H9 (cell line): ENCODE measurements at regions not wholly inside any gene's neighbourhood (a gene's known extent, or its start where the extent isn't known, plus 50 kb on each side); places are given as distances from the start of the nearest gene placed in this dataset.

Experiments
- DNase-seq: peaks from one replicate; pipeline ENCODE4 v3.0.0-alpha.2; 2017
- H2AFZ ChIP-seq: one replicate; pipeline ENCODE4 v1.6.1; 2013; ENCODE audit warnings: mild to moderate bottlenecking, low read length, control low read depth, moderate library complexity
- H2AK5ac ChIP-seq: 2 replicates; pipeline ENCODE4 v1.6.1; 2013; ENCODE audit warnings: low read length, control low read depth, mixed read lengths; ENCODE audit not compliant: insufficient read length
- H2BK120ac ChIP-seq: one replicate; pipeline ENCODE4 v1.6.1; 2013; ENCODE audit warnings: low read depth, mild to moderate bottlenecking, low read length, control low read depth, inconsistent platforms; ENCODE audit not compliant: poor library complexity, severe bottlenecking
- H2BK12ac ChIP-seq: 2 replicates; pipeline ENCODE4 v1.6.1; 2013; ENCODE audit warnings: low read length, control low read depth, mixed read lengths, low read depth; ENCODE audit not compliant: insufficient read length
- H2BK15ac ChIP-seq: 2 replicates; pipeline ENCODE4 v1.6.1; 2013; ENCODE audit warnings: low read depth, low read length, control low read depth
- H2BK20ac ChIP-seq: one replicate; pipeline ENCODE4 v1.6.1; 2013; ENCODE audit warnings: low read depth, mild to moderate bottlenecking, low read length, control low read depth, inconsistent platforms; ENCODE audit not compliant: poor library complexity, severe bottlenecking
- H2BK5ac ChIP-seq: 2 replicates; pipeline ENCODE4 v1.6.1; 2013; ENCODE audit warnings: low read length, control low read depth, mixed read lengths; ENCODE audit not compliant: insufficient read length
- H3K14ac ChIP-seq: 2 replicates; pipeline ENCODE4 v1.6.1; 2013; ENCODE audit warnings: low read length, control low read depth; ENCODE audit not compliant: insufficient read depth
- H3K18ac ChIP-seq: 2 replicates; pipeline ENCODE4 v1.6.1; 2013; ENCODE audit warnings: low read depth, mild to moderate bottlenecking, mixed read lengths, low read length, control low read depth; ENCODE audit not compliant: insufficient read length
- H3K23ac ChIP-seq: 2 replicates; pipeline ENCODE4 v1.6.1; 2013; ENCODE audit warnings: low read length, control low read depth, mixed read lengths, low read depth; ENCODE audit not compliant: insufficient read length
- H3K23me2 ChIP-seq: 2 replicates; pipeline ENCODE4 v1.6.1; 2013; ENCODE audit warnings: low read depth, mild to moderate bottlenecking, mixed read lengths, low read length, control low read depth; ENCODE audit not compliant: insufficient read length, poor library complexity, severe bottlenecking
- H3K27ac ChIP-seq: 2 replicates; pipeline ENCODE4 v1.5.1; 2013; ENCODE audit warnings: low read length, control low read depth, mixed read lengths, low read depth; ENCODE audit not compliant: insufficient read length
- H3K27me3 ChIP-seq: 2 replicates; pipeline ENCODE4 v1.6.1; 2013; ENCODE audit warnings: low read length, control low read depth, inconsistent platforms; ENCODE audit not compliant: insufficient read depth
- H3K4ac ChIP-seq: 2 replicates; pipeline ENCODE4 v1.6.1; 2013; ENCODE audit warnings: low read depth, mild to moderate bottlenecking, control low read depth, inconsistent platforms, low read length, moderate library complexity
- H3K4me1 ChIP-seq: 2 replicates; pipeline ENCODE4 v1.6.1; 2013; ENCODE audit warnings: low read length, control low read depth, inconsistent platforms; ENCODE audit not compliant: insufficient read depth
- H3K4me2 ChIP-seq: 2 replicates; pipeline ENCODE4 v1.6.1; 2013; ENCODE audit warnings: low read length, control low read depth, mixed read lengths; ENCODE audit not compliant: insufficient read length, insufficient read depth
- H3K56ac ChIP-seq: 2 replicates; pipeline ENCODE4 v1.6.1; 2013; ENCODE audit warnings: low read depth, mild to moderate bottlenecking, mixed read lengths, low read length, control low read depth; ENCODE audit not compliant: insufficient read length
- H3K79me1 ChIP-seq: 2 replicates; pipeline ENCODE4 v1.6.1; 2013; ENCODE audit warnings: low read depth, mild to moderate bottlenecking, moderate library complexity, low read length, control low read depth, inconsistent platforms; ENCODE audit not compliant: insufficient read depth, poor library complexity, severe bottlenecking
- H3K79me2 ChIP-seq: 2 replicates; pipeline ENCODE4 v1.6.1; 2013; ENCODE audit warnings: low read length, control low read depth, inconsistent platforms; ENCODE audit not compliant: insufficient read depth
- H3K9ac ChIP-seq: 2 replicates; pipeline ENCODE4 v1.6.1; 2013; ENCODE audit warnings: low read length, control low read depth, mixed read lengths; ENCODE audit not compliant: insufficient read length; ENCODE audit errors: extremely low read depth
- H3K9me3 ChIP-seq: one replicate; pipeline ENCODE4 v1.6.1; 2013; ENCODE audit warnings: low read depth, low read length, inconsistent platforms; ENCODE audit not compliant: control insufficient read depth
- H3T11ph ChIP-seq: one replicate; pipeline ENCODE4 v1.6.1; 2013; ENCODE audit warnings: mild to moderate bottlenecking, low read length, control low read depth, inconsistent platforms
- H4K20me1 ChIP-seq: one replicate; pipeline ENCODE4 v1.6.1; 2013; ENCODE audit not compliant: control insufficient read depth, insufficient read length, insufficient read depth
- H4K5ac ChIP-seq: 2 replicates; pipeline ENCODE4 v1.6.1; 2013; ENCODE audit warnings: low read depth, mild to moderate bottlenecking, mixed read lengths, low read length, control low read depth; ENCODE audit not compliant: insufficient read length
- H4K8ac ChIP-seq: replicated peaks from 2 replicates; pipeline ENCODE4 v1.6.1; 2013; ENCODE audit warnings: low read length, control low read depth, mixed read lengths, low read depth; ENCODE audit not compliant: insufficient read length
- H4K91ac ChIP-seq: 2 replicates; pipeline ENCODE4 v1.6.1; 2013; ENCODE audit warnings: low read depth, mild to moderate bottlenecking, moderate library complexity, mixed read lengths, low read length, control low read depth; ENCODE audit not compliant: insufficient read length
- H3K27ac Mint-ChIP-seq, 3 experiments: 2 replicates in 2 of 3; 3 replicates in 1 of 3; pipeline ENCODE4 v1.8.0; 2020 to 2021; ENCODE audit warnings: mixed read lengths in 3 of 3, mild to moderate bottlenecking in 1 of 3, moderate library complexity in 1 of 3
- H3K27me3 Mint-ChIP-seq: 2 replicates; pipeline ENCODE4 v1.8.0; 2021; ENCODE audit warnings: low read depth, mild to moderate bottlenecking, moderate library complexity, mixed read lengths
- H3K36me3 Mint-ChIP-seq, 3 experiments: 2 replicates in 2 of 3; 3 replicates in 1 of 3; pipeline ENCODE4 v1.8.0; 2020 to 2021; ENCODE audit warnings: low read depth in 3 of 3, mixed read lengths in 3 of 3; ENCODE audit not compliant: insufficient read depth in 1 of 3
- H3K4me1 Mint-ChIP-seq, 2 experiments: 2 replicates each; pipeline ENCODE4 v1.8.0; 2020; ENCODE audit warnings: mixed read lengths in 2 of 2
- H3K4me3 Mint-ChIP-seq, 2 experiments: 2 replicates in 1 of 2; 3 replicates in 1 of 2; pipeline ENCODE4 v1.8.0; 2020 to 2021; ENCODE audit warnings: mild to moderate bottlenecking in 2 of 2, mixed read lengths in 2 of 2, moderate library complexity in 1 of 2
- H3K9me3 Mint-ChIP-seq, 2 experiments: 2 replicates in 1 of 2; 3 replicates in 1 of 2; pipeline ENCODE4 v1.8.0; 2020; ENCODE audit warnings: mild to moderate bottlenecking in 2 of 2, mixed read lengths in 2 of 2, moderate library complexity in 1 of 2
- WGBS: extraction: QIAGEN DNeasy Blood & Tissue Kit; methylation state at CpG from one replicate; pipeline ENCODE4 v1.1.7; 2013; ENCODE audit warnings: missing lambda C conversion rate, low lambda C conversion rate, mixed read lengths; ENCODE audit not compliant: insufficient read length; ENCODE audit errors: extremely low coverage; 5-methylcytosine and 5-hydroxymethylcytosine counted together
- TF ChIP-seq, protein P1 (sequence below): fragments of 200-600 bp; sonication (generic); conservative IDR thresholded peaks from 3 replicates; pipeline ENCODE4 v1.8.0; 2021; ENCODE audit warnings: antibody characterized with exemption, mild to moderate bottlenecking

DNA sequence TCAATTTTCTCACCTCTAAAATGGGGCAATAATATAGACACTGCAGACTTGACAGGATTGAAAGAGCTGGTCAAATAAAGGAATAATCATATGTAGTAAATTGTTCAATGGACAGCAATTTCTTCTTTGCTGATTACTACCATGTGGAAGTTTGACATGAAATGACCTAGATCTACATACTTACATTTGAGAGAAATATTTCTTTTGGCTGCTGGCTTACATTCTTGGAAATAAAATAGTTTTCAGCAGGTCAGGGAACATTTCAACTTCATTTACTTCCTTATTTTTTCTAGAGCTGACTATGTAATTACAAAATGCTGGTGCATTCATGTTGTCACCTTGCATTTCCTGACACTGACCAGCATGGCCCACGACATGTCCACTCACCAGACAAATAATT, 294.6 kb upstream of the MIR17HG start:
- no peak overlapping the region for H2BK12ac ChIP-seq
- no peak overlapping the region for H3T11ph ChIP-seq
- no peaks in the 10 kb centered on the region for H3K79me1 ChIP-seq
- WGBS: no CpG with 5 or more reads among the region's 1 CpG
- Mint-ChIP-seq H3K4me3 (no peak overlapping the region), H3K27me3 (no peaks in the 10 kb centered on the region; the same call in 1 of the 2 replicates), H3K27ac (no peak overlapping the region), H3K36me3 (no peaks in the 10 kb centered on the region; a peak in 1 of 7 replicates), H3K9me3 (peaks cover 4 to 7% of the 10 kb centered on the region in 2 experiments; a peak in 3 of 5 replicates), H3K4me1 (peaks cover 0 to 24% of the 10 kb centered on the region in 2 experiments)
- no peak overlapping the region for H3K9ac ChIP-seq
- H4K8ac ChIP-seq: no peak overlapping the region
- H3K14ac ChIP-seq: no peak overlapping the region
- H3K79me2 ChIP-seq: no peaks in the 10 kb centered on the region
- no peak overlapping the region for H3K27ac ChIP-seq
- no peak overlapping the region for H4K91ac ChIP-seq
- H2BK120ac ChIP-seq: no peak overlapping the region
- TF ChIP-seq, protein P1, sequence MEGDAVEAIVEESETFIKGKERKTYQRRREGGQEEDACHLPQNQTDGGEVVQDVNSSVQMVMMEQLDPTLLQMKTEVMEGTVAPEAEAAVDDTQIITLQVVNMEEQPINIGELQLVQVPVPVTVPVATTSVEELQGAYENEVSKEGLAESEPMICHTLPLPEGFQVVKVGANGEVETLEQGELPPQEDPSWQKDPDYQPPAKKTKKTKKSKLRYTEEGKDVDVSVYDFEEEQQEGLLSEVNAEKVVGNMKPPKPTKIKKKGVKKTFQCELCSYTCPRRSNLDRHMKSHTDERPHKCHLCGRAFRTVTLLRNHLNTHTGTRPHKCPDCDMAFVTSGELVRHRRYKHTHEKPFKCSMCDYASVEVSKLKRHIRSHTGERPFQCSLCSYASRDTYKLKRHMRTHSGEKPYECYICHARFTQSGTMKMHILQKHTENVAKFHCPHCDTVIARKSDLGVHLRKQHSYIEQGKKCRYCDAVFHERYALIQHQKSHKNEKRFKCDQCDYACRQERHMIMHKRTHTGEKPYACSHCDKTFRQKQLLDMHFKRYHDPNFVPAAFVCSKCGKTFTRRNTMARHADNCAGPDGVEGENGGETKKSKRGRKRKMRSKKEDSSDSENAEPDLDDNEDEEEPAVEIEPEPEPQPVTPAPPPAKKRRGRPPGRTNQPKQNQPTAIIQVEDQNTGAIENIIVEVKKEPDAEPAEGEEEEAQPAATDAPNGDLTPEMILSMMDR: no peak
- H3K4me1 ChIP-seq: no peaks in the 10 kb centered on the region
- no peaks in the 10 kb centered on the region for H3K9me3 ChIP-seq
- no peak overlapping the region for H2AFZ ChIP-seq
- H3K23me2 ChIP-seq: no peaks in the 10 kb centered on the region
- no peak overlapping the region for H3K56ac ChIP-seq
- H3K27me3 ChIP-seq: no peaks in the 10 kb centered on the region
- H3K18ac ChIP-seq: no peak overlapping the region
- no peaks in the 10 kb centered on the region for H4K20me1 ChIP-seq
- H2BK15ac ChIP-seq: no peak overlapping the region
- no peak overlapping the region for H2AK5ac ChIP-seq
- H3K4me2 ChIP-seq: no peak overlapping the region
- no peak overlapping the region for H3K23ac ChIP-seq
- H4K5ac ChIP-seq: no peak overlapping the region
- no peak overlapping the region for H2BK20ac ChIP-seq
- no peak for DNase-seq
- no peak overlapping the region for H2BK5ac ChIP-seq
- no peak overlapping the region for H3K4ac ChIP-seq
